ENCODE measurements at regions not wholly inside any gene's neighbourhood (a gene's known extent, or its start where the extent isn't known, plus 50 kb on each side); places are given as distances from the start of the nearest gene placed in this dataset.

DNA sequence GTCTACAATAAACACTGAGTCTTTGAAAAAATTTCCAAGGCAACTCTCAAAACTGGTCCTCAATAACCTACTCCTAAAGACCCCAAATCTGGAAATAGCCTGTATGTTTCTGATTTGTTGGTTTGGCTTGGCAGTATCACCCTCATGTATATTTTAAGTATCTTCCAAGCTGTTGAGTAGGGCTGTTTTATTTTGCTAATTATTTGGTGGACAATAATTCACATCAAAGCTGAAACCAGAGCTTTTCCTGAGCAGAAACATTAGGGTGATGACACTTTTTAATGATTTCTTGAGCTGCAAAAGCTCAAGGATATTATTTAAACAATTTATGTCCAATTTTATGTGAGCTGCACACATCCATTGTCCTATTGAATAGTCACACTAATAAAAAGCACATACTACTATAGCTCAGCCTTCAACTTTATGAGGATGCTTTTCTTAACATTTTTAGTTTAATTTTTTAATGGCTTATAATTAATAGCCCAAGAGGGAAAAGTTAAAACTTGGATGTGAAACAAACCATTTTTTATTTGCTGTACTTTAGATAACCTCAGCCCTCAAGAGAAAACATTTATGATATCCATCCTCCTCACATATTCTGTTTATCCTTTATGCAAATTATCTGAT lies 393.1 kb downstream of the TAF11L14 start:
- peaks cover 19% of the 10 kb centered on the region for H3K4me1 Mint-ChIP-seq
- TF ChIP-seq, protein P1, sequence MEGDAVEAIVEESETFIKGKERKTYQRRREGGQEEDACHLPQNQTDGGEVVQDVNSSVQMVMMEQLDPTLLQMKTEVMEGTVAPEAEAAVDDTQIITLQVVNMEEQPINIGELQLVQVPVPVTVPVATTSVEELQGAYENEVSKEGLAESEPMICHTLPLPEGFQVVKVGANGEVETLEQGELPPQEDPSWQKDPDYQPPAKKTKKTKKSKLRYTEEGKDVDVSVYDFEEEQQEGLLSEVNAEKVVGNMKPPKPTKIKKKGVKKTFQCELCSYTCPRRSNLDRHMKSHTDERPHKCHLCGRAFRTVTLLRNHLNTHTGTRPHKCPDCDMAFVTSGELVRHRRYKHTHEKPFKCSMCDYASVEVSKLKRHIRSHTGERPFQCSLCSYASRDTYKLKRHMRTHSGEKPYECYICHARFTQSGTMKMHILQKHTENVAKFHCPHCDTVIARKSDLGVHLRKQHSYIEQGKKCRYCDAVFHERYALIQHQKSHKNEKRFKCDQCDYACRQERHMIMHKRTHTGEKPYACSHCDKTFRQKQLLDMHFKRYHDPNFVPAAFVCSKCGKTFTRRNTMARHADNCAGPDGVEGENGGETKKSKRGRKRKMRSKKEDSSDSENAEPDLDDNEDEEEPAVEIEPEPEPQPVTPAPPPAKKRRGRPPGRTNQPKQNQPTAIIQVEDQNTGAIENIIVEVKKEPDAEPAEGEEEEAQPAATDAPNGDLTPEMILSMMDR (IDR thresholded peaks at IDR 0.05; ENCODE audit: unreplicated experiment in 3 of 3), result no peak
- peaks cover 7% of the 10 kb centered on the region for H3K9me3 Mint-ChIP-seq
- H3K27me3 Mint-ChIP-seq (ENCODE audit: low read depth), result no peaks in the 10 kb centered on the region
- no peak overlapping the region for H3K4me3 Mint-ChIP-seq
- H3K27ac Mint-ChIP-seq, result peak overlapping the region in 1 of 3 experiments; percentile 71
- H3K36me3 Mint-ChIP-seq (ENCODE audit: low read depth), result no peaks in the 10 kb centered on the region

DNA sequence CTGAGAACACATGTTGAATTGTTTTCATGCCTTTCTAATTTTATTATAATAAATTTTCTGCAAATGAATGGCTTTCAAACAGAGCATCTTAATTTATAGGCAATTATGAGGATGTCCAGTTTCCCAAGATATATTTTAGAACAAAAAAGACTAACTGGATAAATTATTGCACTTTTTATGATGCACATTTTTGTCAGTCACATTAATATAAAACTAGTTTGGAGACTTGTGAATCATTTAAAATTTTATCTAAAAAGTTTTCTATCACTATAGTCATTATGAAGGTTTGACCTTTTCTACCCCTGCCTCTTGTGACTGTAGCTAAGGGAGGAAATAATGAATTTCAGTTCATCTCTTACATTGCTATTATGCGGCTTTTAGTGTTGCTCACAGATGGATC lies 393.8 kb downstream of the TAF11L14 start:
- Mint-ChIP-seq H3K4me1 (peaks cover 19% of the 10 kb centered on the region), H3K27ac (peak overlapping the region in 1 of 3 experiments; percentile 71), H3K27me3 (ENCODE audit: low read depth) (no peaks in the 10 kb centered on the region), H3K36me3 (ENCODE audit: low read depth) (no peaks in the 10 kb centered on the region), H3K4me3 (no peak overlapping the region), H3K9me3 (peaks cover 7% of the 10 kb centered on the region)
- TF ChIP-seq, protein P1 (IDR thresholded peaks at IDR 0.05; ENCODE audit: unreplicated experiment in 3 of 3), result no peak

DNA sequence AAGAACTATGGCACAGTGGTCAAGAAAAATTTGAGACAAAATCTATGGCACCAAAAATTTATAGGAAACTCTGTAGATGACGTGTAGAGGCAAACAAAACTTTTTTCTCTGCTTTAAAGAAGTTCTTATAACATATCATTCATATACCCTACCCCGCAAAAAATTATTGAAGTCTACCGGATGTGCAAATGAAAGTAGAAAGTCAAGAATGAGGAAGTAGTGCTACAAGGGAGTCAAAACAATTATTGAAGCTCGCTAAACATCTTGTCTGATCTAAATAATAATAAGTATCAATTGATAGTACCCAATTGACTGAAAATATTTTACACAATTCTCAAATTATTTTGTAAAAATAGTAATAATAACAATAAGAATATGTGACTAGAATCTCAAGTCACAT lies 398.5 kb downstream of the TAF11L14 start:
- peaks cover 13% of the 10 kb centered on the region for H3K4me1 Mint-ChIP-seq
- H3K4me3 Mint-ChIP-seq, result no peak overlapping the region
- H3K36me3 Mint-ChIP-seq (ENCODE audit: low read depth), result no peaks in the 10 kb centered on the region
- peaks cover 3% of the 10 kb centered on the region for H3K9me3 Mint-ChIP-seq
- H3K27me3 Mint-ChIP-seq (ENCODE audit: low read depth), result no peaks in the 10 kb centered on the region
- no peak overlapping the region for H3K27ac Mint-ChIP-seq
- TF ChIP-seq, protein P1 (IDR thresholded peaks at IDR 0.05; ENCODE audit: unreplicated experiment in 3 of 3), result no peak

DNA sequence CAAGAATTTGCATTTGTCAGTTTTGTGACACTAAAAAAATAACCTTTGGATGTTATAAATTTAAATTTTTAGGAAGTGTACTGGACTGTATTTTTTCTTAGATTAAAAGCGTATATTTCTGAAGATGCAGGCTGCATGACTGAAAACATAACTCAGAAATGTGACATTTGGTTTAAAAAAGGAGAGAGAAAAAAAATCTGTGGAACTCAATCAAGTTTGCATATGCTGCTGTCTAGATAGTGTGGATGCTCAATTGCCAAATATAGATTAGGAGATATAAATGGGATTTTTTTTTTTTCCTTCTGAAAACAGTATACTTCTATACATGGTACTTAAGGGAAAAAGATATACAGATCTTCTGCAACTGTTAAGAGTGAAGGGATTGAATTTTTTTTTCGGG lies 402.3 kb downstream of the TAF11L14 start:
- TF ChIP-seq, protein P1 (IDR thresholded peaks at IDR 0.05; ENCODE audit: unreplicated experiment in 3 of 3), result no peak
- H3K27ac Mint-ChIP-seq, result no peak overlapping the region
- no peaks in the 10 kb centered on the region for H3K27me3 Mint-ChIP-seq (ENCODE audit: low read depth)
- H3K4me3 Mint-ChIP-seq, result no peak overlapping the region
- peaks cover 5% of the 10 kb centered on the region for H3K9me3 Mint-ChIP-seq
- H3K36me3 Mint-ChIP-seq (ENCODE audit: low read depth), result no peaks in the 10 kb centered on the region
- H3K4me1 Mint-ChIP-seq, result peaks cover 4% of the 10 kb centered on the region

- no peak overlapping the region for H3K4me3 Mint-ChIP-seq
- peaks cover 4% of the 10 kb centered on the region for H3K9me3 Mint-ChIP-seq
- H3K4me1 Mint-ChIP-seq, result no peaks in the 10 kb centered on the region
- TF ChIP-seq, protein P1 (IDR thresholded peaks at IDR 0.05; ENCODE audit: unreplicated experiment in 3 of 3), result no peak
- H3K27ac Mint-ChIP-seq, result no peak overlapping the region
- H3K36me3 Mint-ChIP-seq (ENCODE audit: low read depth), result no peaks in the 10 kb centered on the region
- no peaks in the 10 kb centered on the region for H3K27me3 Mint-ChIP-seq (ENCODE audit: low read depth)
These were observed 403.5 kb downstream of the TAF11L14 start for GRCh38 chr5:18037718-18038117.

DNA sequence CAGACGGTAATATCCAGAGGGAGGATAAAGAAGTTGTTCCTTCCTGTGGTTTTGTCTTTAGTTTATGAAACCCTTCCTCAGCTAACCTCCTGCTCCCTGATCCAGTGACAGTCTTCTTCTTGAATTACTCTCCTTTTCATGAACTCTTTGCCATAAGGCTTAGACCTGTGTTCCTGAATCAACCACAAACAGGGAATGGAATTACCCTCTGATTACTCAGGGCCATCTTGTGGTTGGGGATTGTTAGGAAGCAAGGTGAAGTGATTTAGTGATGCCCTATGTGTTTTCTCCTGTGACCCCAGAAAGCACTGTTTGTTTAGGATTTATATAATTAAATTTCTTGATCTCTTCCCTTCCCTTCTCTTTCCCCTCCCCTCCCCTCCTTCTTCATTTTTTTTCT lies 409.1 kb downstream of the TAF11L14 start:
- Mint-ChIP-seq H3K27me3 (ENCODE audit: low read depth) (no peaks in the 10 kb centered on the region), H3K4me1 (no peaks in the 10 kb centered on the region), H3K36me3 (ENCODE audit: low read depth) (no peaks in the 10 kb centered on the region), H3K4me3 (no peak overlapping the region), H3K27ac (no peak overlapping the region), H3K9me3 (peaks cover 6% of the 10 kb centered on the region)
- TF ChIP-seq, protein P1 (IDR thresholded peaks at IDR 0.05; ENCODE audit: unreplicated experiment in 3 of 3), result no peak
